Lower leg skin (tissue), 3 donors: ENCODE measurements at regions not wholly inside any gene's neighbourhood (a gene's known extent, or its start where the extent isn't known, plus 50 kb on each side); places are given as distances from the start of the nearest gene placed in this dataset.

Source experiments
- POLR2A ChIP-seq, 2 donors: fragments of 450-650 bp; IDR thresholded peaks; one replicate each; pipeline ENCODE4 v1.6.1; 2016 to 2017; ENCODE audit warnings: antibody characterized with exemption in 2 of 2, mild to moderate bottlenecking in 1 of 2, moderate library complexity in 1 of 2
- TF ChIP-seq, protein P1 (sequence below), 3 donors: fragments of 450-650 bp; IDR thresholded peaks; one replicate each; pipeline ENCODE4 v1.5.1; 2016; ENCODE audit warnings: antibody characterized with exemption in 3 of 3, mild to moderate bottlenecking in 3 of 3, moderate library complexity in 2 of 3

DNA sequence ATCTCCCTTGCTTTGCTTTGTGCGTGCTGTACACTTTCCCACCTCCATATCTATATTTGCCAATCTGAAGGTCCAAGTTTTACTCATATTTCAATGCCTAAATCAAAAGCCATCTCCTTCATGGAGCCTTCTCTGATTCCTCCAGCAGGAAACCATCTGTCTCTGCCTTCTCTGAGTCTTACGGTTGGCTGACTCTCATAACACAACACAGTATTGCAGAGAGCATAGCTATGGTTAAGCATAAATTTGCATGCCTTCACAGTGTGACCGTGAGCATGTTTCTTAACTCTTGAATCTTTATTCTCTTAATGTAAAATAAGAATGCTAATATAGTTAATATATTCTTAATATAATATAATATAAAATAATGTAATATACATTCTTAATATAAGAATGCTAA, 136.8 kb upstream of the PPP2R2B start:
- TF ChIP-seq, protein P1, sequence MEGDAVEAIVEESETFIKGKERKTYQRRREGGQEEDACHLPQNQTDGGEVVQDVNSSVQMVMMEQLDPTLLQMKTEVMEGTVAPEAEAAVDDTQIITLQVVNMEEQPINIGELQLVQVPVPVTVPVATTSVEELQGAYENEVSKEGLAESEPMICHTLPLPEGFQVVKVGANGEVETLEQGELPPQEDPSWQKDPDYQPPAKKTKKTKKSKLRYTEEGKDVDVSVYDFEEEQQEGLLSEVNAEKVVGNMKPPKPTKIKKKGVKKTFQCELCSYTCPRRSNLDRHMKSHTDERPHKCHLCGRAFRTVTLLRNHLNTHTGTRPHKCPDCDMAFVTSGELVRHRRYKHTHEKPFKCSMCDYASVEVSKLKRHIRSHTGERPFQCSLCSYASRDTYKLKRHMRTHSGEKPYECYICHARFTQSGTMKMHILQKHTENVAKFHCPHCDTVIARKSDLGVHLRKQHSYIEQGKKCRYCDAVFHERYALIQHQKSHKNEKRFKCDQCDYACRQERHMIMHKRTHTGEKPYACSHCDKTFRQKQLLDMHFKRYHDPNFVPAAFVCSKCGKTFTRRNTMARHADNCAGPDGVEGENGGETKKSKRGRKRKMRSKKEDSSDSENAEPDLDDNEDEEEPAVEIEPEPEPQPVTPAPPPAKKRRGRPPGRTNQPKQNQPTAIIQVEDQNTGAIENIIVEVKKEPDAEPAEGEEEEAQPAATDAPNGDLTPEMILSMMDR (IDR thresholded peaks at IDR 0.05) = no peak
- no peak for TF ChIP-seq POLR2A (IDR thresholded peaks at IDR 0.05)
